Activated T-cell treated with anti-CD3 and anti-CD28 coated beads, Interleukin-2, amount 50 U/mL, for 72 hours (primary cell): ENCODE measurements at regions not wholly inside any gene's neighbourhood (a gene's known extent, or its start where the extent isn't known, plus 50 kb on each side); places are given as distances from the start of the nearest gene placed in this dataset.

Source experiments
- ATAC-seq, 2 donors: fragments of 150-1000 bp; cut with Tn5 transposase; replicated peaks in 1 of 2; 2 replicates each; pipeline ENCODE4 v1.10.0; 2021; ENCODE audit warnings: moderate library complexity in 2 of 2, mild to moderate bottlenecking in 1 of 2
- DNase-seq, 2 donors: peaks; one replicate each; pipeline ENCODE4 v3.0.0; 2021 to 2022; ENCODE audit warnings: mixed read lengths in 1 of 2
- H3K27ac Mint-ChIP-seq: one replicate; pipeline ENCODE4 v1.8.0; 2022; ENCODE audit warnings: mild to moderate bottlenecking, moderate library complexity, mixed read lengths
- H3K27me3 Mint-ChIP-seq: one replicate; pipeline ENCODE4 v1.8.0; 2022; ENCODE audit warnings: low read depth, mixed read lengths
- H3K36me3 Mint-ChIP-seq, 2 donors: one replicate each; pipeline ENCODE4 v1.8.0; 2022; ENCODE audit warnings: mixed read lengths in 2 of 2, mild to moderate bottlenecking in 1 of 2; ENCODE audit not compliant: insufficient read depth in 2 of 2
- H3K4me1 Mint-ChIP-seq: one replicate; pipeline ENCODE4 v1.8.0; 2022; ENCODE audit warnings: low read depth, mixed read lengths
- H3K4me3 Mint-ChIP-seq, 2 donors: one replicate each; pipeline ENCODE4 v1.8.0; 2022; ENCODE audit warnings: mild to moderate bottlenecking in 2 of 2, mixed read lengths in 2 of 2, moderate library complexity in 2 of 2
- H3K9me3 Mint-ChIP-seq, 2 donors: one replicate each; pipeline ENCODE4 v1.8.0; 2022; ENCODE audit warnings: mixed read lengths in 2 of 2

DNA sequence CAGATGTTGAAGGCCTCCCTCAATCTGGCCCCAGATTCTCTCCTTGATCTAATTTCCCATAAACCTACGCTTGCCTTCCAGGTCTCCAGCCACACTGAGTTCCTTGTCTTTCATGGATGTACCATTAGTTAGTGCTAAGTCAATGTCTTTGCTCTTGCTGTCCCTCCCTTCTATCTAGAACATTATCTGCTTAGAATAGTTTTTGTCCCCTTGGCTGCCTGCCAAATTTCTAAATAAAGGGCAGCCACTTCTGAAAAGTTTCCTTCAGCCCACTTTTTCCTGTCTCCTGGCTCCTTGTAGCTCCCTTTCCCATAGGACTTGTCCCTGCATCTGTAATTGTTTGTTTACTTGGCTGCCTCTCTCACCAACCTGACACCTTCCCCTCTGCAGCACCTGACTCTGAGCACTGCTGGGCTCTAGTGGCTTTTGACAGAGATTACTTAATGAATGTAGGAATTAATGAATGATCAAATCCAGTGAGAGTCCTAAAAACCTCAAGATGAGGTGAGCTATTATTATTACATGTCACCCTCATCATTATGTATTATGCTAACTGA, 58.3 kb downstream of the CXCL12 start:
- Mint-ChIP-seq H3K27ac (no peak overlapping the region), H3K27me3 (peaks cover 24% of the 10 kb centered on the region), H3K9me3 (no peaks in the 10 kb centered on the region), H3K4me1 (no peaks in the 10 kb centered on the region), H3K36me3 (no peaks in the 10 kb centered on the region), H3K4me3 (no peak overlapping the region)
- DNase-seq (no peak), ATAC-seq (no peak)

DNA sequence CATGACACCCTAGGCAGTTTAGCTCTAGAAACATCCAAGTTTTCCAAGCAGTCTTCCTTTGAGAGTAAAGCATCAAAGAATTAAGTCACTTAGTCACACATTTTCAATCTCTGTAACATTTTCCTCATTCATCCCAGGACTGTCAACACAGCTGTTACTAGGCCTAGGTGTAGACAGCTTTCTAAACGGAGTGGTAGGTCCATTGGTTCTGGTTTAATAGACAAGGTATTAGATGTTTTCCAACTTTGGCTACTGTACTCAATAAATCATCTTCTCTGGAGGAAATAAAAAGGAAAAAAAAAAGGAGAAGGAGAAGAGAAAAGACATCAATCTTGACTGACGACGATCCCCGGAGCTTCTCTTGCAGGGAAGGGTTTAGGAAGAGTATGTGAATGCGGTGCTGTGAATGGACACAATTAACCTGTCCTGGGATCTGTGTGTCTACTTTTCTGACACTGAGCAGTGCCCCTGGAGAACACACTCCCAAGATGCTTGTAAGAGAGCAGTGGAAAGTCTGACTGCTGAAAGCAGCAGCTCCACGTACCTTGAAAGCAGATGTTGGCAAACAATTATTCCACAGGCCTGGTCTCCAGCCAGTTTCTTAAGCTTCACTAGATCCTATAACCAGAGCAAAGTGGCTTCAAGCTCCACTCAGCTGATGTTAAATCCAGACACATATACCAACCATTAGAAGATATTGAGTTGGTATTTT, 59.1 kb downstream of the CXCL12 start:
- H3K36me3 Mint-ChIP-seq = no peaks in the 10 kb centered on the region
- no peak for ATAC-seq
- no peaks in the 10 kb centered on the region for H3K4me1 Mint-ChIP-seq
- H3K27me3 Mint-ChIP-seq = peaks cover 24% of the 10 kb centered on the region
- H3K27ac Mint-ChIP-seq = no peak overlapping the region
- H3K4me3 Mint-ChIP-seq = no peak overlapping the region
- no peak for DNase-seq
- H3K9me3 Mint-ChIP-seq = no peaks in the 10 kb centered on the region

DNA sequence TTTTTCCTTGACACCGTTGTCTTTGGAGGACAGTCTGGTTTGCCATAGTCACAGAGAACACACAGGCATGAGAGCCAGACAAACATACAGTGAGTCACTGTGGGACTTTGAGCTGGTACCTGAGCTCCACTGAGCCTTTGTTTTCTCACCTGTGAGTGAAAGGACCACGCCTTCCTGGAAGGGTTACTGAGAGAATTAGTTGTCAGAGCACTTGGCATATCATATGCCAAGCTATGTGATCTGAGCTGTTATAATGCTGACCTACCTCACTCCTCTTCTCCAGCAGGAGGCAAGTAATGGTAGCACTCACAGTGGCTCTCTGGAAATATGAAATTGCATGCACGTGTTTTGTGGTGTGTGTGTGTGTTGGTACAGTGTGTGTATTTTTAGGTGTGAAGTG, 59.7 kb downstream of the CXCL12 start:
- peaks cover 24% of the 10 kb centered on the region for H3K27me3 Mint-ChIP-seq
- no peaks in the 10 kb centered on the region for H3K9me3 Mint-ChIP-seq
- no peak overlapping the region for H3K4me3 Mint-ChIP-seq
- H3K4me1 Mint-ChIP-seq = no peaks in the 10 kb centered on the region
- H3K36me3 Mint-ChIP-seq = no peaks in the 10 kb centered on the region
- H3K27ac Mint-ChIP-seq = no peak overlapping the region
- DNase-seq = no peak
- ATAC-seq = no peak

DNA sequence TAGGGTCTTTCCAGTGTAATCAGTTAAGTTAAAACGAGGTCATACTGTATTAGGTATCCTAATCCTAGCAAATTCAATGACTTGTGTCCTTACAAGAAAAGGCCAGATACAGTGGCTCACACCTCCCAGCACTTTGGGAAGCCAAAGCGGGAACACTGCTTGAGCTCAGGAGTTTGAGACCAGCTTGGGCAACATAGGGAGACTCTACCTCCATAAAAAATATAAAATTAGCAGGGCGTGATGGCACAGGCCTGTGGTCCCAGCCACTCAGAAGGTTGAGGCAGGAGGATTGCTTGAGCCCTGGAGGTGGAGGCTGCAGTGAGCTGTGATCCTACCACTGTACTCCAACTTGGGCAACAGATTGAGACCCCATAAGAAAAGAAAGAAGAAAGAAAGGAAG, 61.1 kb downstream of the CXCL12 start:
- DNase-seq = no peak
- ATAC-seq = no peak
- H3K9me3 Mint-ChIP-seq = no peaks in the 10 kb centered on the region
- no peaks in the 10 kb centered on the region for H3K36me3 Mint-ChIP-seq
- no peaks in the 10 kb centered on the region for H3K4me1 Mint-ChIP-seq
- H3K4me3 Mint-ChIP-seq = no peak overlapping the region
- peaks cover 15% of the 10 kb centered on the region for H3K27me3 Mint-ChIP-seq
- H3K27ac Mint-ChIP-seq = no peak overlapping the region

DNA sequence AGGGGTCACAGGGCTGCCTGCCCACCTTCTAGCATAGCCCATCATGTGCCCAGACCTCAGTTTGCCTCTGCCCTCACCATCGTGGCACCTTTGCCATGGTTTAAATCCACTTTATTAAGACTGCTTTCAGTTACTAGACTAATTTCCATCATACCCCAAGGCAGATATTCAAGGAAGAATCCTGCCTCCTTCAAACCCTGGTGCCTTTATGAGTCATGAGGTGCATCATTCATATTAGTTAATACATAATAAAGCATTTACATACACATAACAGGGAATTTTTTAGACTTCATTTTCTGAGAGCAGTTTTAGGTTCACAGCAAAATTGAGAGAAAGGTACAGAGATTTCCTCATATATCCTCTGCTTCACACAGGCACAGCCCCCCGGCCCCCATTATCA, 62.8 kb downstream of the CXCL12 start:
- H3K27me3 Mint-ChIP-seq = peaks cover 9% of the 10 kb centered on the region
- H3K36me3 Mint-ChIP-seq = no peaks in the 10 kb centered on the region
- no peak overlapping the region for H3K27ac Mint-ChIP-seq
- DNase-seq = no peak
- no peaks in the 10 kb centered on the region for H3K4me1 Mint-ChIP-seq
- ATAC-seq = no peak
- H3K4me3 Mint-ChIP-seq = no peak overlapping the region
- H3K9me3 Mint-ChIP-seq = peaks cover 0 to under 1% of the 10 kb centered on the region in 2 donors

DNA sequence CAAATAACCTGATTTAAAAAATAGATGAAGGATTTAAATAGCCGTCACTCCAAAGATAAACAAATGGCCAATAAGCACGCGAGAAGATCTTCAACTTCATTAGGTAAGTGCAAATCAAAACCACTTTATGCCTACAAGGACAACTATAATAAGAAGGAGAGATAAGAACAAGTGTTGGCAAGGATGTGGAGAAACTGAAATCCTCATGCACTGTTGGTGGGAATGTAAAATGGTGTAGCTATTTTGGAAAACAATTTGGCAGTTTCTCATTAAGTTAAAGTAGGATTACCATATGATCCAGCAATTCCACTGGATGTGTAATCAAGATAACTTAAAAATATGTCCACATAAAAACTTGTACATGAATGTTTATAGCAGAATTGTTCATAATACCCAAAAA, 64.1 kb downstream of the CXCL12 start:
- DNase-seq (no peak), ATAC-seq (no peak)
- no peak overlapping the region for H3K27ac Mint-ChIP-seq
- H3K4me1 Mint-ChIP-seq = no peaks in the 10 kb centered on the region
- no peaks in the 10 kb centered on the region for H3K27me3 Mint-ChIP-seq
- no peak overlapping the region for H3K4me3 Mint-ChIP-seq
- no peaks in the 10 kb centered on the region for H3K36me3 Mint-ChIP-seq
- peaks cover 0 to 2% of the 10 kb centered on the region in 2 donors for H3K9me3 Mint-ChIP-seq

DNA sequence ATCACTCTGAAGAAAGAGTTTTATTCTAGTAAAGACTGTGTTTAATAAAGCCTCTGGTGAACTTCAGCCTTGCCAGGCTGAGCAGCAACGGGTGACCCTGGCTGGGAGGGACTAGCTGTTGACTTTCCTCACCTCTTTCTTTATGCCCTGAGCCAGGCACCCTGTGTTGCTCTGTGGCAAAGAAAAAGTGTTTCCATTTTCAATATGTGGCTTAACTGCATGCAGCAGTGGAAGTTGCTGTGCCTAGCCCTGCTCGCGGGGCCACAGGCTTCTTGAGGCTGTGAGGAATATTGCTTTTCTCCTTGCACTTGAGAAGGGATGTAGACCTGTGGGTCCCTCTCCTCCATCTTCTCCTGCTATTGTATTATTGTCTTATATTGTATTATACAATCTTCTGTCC, 67.0 kb downstream of the CXCL12 start:
- H3K9me3 Mint-ChIP-seq = peaks cover 0 to 2% of the 10 kb centered on the region in 2 donors
- no peaks in the 10 kb centered on the region for H3K4me1 Mint-ChIP-seq
- DNase-seq (no peak), ATAC-seq (no peak)
- no peaks in the 10 kb centered on the region for H3K36me3 Mint-ChIP-seq
- H3K4me3 Mint-ChIP-seq = no peak overlapping the region
- no peak overlapping the region for H3K27ac Mint-ChIP-seq
- H3K27me3 Mint-ChIP-seq = no peaks in the 10 kb centered on the region

DNA sequence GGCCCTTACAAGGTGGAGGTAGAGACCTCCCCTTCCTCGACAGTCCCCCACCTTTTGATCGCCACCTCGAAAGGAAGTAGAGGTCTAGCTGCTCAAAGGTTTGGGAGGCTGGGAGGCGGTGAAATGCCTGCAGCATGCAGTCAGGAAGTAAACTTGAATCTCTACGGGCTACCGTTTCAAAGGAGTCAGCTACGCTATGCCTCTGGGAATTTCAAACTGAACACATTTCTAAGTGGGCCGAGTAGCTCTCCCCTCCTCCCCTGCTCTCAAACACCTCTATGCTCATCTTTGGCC, 68.0 kb downstream of the CXCL12 start:
- ATAC-seq (no peak), DNase-seq (no peak)
- peaks cover 0 to 2% of the 10 kb centered on the region in 2 donors for H3K9me3 Mint-ChIP-seq
- H3K4me1 Mint-ChIP-seq = no peaks in the 10 kb centered on the region
- no peaks in the 10 kb centered on the region for H3K36me3 Mint-ChIP-seq
- no peak overlapping the region for H3K4me3 Mint-ChIP-seq
- peak overlapping the region; percentile 62 for H3K27ac Mint-ChIP-seq
- peaks cover 7% of the 10 kb centered on the region for H3K27me3 Mint-ChIP-seq

DNA sequence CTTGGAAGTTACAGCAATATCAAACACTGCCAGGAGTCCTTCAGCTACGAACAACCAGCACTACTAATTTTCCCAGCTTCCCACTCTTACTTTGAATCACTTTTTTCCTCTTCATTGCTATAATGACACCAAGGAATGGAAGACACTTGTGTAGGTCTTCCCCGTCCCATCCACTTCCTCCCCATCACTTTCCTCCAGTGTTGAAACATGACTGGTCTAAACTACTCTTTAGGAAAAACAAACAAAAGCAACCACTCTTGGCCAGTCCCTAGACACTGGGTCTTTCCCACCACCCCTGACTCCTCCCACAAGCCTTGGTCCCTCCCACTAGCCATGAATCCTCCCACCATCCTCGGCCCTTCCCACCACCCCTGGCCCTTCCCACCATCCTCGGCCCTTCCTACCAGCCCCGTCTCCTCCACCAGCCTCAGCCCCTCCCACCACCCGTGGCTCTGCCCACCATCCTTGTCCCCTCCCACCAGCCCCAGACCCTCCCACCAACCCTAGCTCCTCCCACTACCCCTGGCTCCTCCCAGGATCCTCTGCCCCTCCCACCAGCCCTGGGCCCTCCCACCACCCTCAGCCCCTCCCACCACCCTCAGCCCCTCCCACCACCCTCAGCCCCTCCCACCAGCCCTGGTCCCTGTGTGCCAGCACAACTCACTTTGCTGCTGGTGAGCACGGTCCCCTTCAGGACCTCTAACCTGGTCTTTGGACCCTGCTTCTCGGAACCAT, 68.5 kb downstream of the CXCL12 start:
- H3K36me3 Mint-ChIP-seq = no peaks in the 10 kb centered on the region
- no peak overlapping the region for H3K4me3 Mint-ChIP-seq
- H3K4me1 Mint-ChIP-seq = peaks cover 3% of the 10 kb centered on the region
- H3K27ac Mint-ChIP-seq = no peak overlapping the region
- H3K27me3 Mint-ChIP-seq = peaks cover 12% of the 10 kb centered on the region
- ATAC-seq (peak; percentile 79 to 87), DNase-seq (peak; percentile 44 to 48)
- H3K9me3 Mint-ChIP-seq = peaks cover 0 to 2% of the 10 kb centered on the region in 2 donors

DNA sequence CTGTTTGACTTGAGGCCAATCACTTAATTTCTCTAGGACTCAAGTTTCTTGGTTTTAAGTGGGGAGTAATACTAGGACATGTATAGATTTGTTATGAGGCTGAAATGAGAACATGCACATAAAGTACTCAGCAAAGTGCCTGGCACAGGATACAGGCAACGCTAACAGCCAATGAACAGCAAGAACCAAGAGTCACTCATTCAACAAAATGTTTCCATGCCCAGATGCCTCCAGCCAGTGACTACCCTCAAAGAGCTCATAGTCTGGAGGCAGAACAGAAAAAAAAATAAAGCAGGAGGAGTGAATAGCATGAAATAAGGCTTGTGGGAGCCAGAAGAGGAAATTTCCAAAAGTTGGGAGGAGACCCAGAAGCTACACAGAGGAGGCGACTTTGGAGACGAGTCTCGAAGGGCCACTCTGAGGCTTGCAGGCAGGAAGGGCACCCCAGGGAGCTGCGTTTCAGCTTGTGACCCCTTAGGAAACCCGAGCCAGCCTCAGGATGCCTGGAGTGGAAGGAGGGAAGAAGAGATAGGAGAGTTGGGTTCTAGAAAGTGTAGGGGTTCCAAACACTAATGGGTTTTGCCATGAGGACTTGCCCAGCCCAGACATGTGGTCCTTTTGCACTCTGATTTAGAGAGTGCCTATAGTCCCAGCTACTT, 70.0 kb downstream of the CXCL12 start:
- H3K27ac Mint-ChIP-seq = no peak overlapping the region
- DNase-seq = no peak

DNA sequence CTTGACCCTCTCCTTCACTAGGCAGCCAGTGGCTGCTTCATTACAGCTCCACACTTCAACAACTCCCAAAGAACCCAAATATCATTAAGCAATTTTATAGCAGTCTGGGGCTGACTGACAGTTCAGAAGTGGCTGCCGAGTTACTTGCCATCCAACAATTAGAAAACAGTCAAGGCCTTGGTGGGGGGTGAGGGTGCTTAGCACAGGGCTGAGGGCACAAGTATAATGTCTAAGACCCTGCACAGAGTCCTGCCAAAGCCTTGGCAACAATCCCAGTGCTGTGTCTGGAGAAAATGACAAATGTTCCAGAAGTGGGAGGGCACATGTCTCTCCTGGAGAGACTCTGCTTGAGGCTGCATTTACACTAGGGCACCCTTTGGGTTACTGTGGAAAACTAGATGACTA, 71.1 kb downstream of the CXCL12 start:
- no peak for ATAC-seq
- Mint-ChIP-seq H3K9me3 (peaks cover 0 to 2% of the 10 kb centered on the region in 2 donors), H3K36me3 (no peaks in the 10 kb centered on the region), H3K4me1 (peaks cover 6% of the 10 kb centered on the region), H3K27me3 (peaks cover 15% of the 10 kb centered on the region), H3K27ac (no peak overlapping the region), H3K4me3 (no peak overlapping the region)
- no peak for DNase-seq

More for the DNA sequence above, 70.0 kb downstream of the CXCL12 start:
- Mint-ChIP-seq H3K36me3 (no peaks in the 10 kb centered on the region), H3K27me3 (peaks cover 15% of the 10 kb centered on the region), H3K9me3 (peaks cover 0 to 2% of the 10 kb centered on the region in 2 donors), H3K4me1 (peaks cover 6% of the 10 kb centered on the region), H3K4me3 (no peak overlapping the region)
- no peak for ATAC-seq

DNA sequence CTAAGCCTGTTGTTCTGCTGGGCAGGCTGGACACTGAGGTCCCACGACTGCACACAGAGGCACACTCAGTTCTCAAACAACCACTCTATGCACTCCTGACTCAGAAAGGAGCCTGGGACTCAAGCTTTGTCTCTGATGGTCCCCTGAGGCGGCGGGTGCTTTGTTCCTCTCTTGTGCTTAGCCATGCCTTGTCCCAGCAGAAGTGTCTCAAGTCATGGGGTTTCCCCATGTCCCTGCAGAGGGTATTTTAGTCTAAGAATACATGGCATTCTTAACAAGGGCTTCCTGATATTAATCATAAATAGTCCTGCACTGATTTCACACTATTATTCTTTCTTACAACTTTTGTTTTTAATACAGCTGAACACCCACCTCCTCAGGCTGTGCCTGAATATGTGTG, 72.5 kb downstream of the CXCL12 start:
- Mint-ChIP-seq H3K4me3 (no peak overlapping the region), H3K36me3 (no peaks in the 10 kb centered on the region), H3K27ac (no peak overlapping the region), H3K27me3 (peaks cover 15% of the 10 kb centered on the region), H3K9me3 (peaks cover 0 to 2% of the 10 kb centered on the region in 2 donors), H3K4me1 (peaks cover 10% of the 10 kb centered on the region)
- ATAC-seq = no peak
- no peak for DNase-seq

DNA sequence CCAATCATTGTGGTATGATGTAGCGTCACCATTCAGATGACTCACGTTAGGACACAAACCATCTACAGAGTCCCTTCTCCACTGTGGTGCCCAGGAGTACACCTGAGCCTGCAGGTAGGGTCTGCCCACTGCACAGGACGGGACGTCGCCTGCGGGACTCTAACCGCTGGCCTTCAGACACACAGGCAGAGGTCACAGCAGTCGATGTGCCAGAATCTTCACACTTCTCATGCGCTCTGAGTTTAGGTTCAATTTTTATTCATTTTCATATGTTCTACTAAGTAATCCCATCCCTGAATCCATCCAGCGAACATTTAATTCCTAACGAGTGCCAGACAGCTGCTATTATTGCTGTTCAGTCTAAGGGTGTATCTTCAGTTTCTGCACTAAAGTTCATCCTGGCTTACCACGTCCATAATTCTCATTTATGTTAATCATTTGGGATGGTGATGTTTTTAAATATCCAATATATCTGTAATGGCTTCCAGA, 73.3 kb downstream of the CXCL12 start:
- DNase-seq (no peak), ATAC-seq (peak in 1 of 2 donors; percentile 29)
- Mint-ChIP-seq H3K27ac (no peak overlapping the region), H3K9me3 (peaks cover 0 to under 1% of the 10 kb centered on the region in 2 donors), H3K4me3 (peak overlapping the region; percentile 12 to 59), H3K27me3 (peaks cover 15% of the 10 kb centered on the region), H3K36me3 (no peaks in the 10 kb centered on the region), H3K4me1 (peaks cover 12% of the 10 kb centered on the region)
